SH-SY5Y (cell line): ENCODE measurements at regions not wholly inside any gene's neighbourhood (a gene's known extent, or its start where the extent isn't known, plus 50 kb on each side); places are given as distances from the start of the nearest gene placed in this dataset.

ENCODE experiments used
- GATA2 ChIP-seq: IDR thresholded peaks from 2 replicates; pipeline ENCODE4 v1.6.1; 2011; ENCODE audit warnings: mild to moderate bottlenecking, low read depth, low read length
- GATA3 ChIP-seq: IDR thresholded peaks from 2 replicates; pipeline ENCODE4 v1.6.1; 2011; ENCODE audit warnings: low read depth, mild to moderate bottlenecking, low read length, moderate library complexity

DNA sequence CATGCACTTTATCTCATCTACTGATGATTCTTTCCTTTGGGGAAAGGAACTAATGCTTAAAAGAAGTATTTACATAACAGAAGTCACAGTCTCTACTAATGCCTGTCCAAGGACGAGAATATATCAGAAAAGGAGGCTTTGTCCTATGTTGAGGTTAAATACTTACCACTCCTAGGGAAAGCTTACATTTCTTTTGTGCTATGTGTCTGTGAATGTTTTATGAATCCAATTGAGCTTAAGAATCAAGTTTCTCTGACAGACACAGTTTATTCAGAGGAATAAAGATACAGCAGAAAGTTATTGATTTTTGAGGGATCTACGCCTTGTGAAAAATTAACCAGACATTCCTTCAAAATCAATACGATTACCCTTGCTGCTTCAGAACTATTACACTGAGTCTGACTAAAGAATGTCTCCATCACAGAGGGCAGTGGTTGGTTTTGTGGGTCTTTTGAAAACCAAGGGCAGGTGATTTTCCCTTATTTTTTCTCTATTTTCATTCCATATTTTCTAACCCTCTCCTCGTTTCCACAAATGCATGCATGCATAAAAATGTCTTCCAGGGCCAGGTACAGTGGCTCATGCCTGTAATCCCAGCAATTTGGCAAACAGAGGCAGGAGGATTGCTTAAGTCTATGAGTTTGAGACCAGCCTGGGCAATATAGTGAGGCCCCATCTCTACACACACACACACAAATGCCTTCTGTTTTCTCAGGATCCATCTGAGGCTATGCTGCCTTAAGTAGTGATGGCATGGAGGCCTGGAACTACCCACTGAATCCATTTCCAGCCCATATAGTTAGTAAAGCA lies 1095.1 kb downstream of the GALC start:
- TF ChIP-seq GATA3 (no peak), GATA2 (no peak)

DNA sequence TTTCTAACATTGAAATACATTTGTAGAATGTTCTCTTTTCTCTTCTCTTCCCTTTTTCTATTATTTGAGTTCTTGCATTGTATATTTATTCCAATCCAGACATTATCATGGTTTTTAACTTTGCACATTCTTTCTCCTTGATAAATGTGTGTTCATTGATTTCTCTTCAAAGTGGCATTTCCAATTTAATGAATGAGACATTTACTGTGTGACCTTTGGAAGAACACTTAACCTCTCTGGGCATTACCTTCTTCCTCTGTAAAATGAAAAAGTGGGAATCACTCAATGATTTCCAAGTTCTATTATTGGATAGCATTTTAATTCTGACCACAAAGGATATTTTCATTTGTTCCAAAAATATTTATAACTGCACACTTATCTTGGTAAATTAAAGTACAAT lies 1095.8 kb downstream of the GALC start:
- no peak for TF ChIP-seq GATA3
- no peak for TF ChIP-seq GATA2

DNA sequence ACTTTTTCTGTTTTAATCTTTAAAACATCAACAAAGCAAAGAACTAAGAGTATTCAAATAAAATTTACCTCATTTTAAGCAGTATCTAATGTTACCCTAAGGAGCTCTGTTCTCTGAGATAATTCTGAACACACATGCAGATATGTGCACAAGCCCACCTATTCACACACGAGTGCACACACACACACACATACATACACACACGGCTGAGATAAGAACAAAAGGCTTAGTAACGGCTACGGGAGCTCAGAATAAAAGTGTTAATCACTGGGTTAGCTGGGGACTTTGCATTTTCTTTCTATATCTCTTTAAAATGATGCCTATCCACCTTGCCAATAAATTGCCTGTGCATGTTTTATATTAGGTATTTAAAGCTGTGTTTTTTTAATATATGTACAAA lies 1096.3 kb downstream of the GALC start:
- TF ChIP-seq GATA2 = no peak
- no peak for TF ChIP-seq GATA3

DNA sequence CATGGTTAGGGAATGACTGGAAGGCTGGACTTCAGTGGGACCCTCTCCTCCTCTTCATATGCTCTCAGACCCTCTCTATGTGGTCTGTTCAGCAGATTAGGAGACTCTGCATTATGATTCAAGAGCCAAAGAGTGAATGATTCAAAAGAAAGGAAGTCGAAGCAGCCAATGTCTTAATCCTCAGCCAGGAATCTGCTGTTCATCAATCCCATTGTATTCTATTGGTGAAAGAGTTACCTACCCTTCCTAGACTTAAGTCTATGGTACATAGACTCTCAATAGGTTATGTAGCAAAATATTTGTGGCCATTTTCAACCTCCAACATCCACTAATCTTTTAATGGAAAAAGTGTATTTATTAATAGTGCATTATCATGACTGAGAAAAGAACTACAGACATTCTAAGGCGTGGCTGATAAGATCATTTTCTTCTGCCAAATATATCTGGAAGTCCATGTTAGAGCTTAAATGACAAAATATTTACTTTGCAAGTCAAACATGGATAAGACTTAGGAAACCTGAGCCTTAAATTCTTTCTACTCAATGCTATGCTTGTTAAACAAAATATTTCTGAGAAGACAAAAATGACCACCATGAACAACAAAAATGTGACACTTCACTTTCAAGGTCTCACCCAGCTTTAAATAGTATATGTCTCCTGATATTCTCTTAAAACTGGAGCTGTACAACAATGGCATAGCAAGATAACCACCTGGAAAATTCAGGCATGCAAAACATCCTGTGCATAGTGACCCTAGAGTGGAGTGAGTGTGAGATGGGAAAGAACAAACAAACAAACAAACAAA lies 1100.6 kb downstream of the GALC start:
- TF ChIP-seq GATA2 (no peak), GATA3 (no peak)

DNA sequence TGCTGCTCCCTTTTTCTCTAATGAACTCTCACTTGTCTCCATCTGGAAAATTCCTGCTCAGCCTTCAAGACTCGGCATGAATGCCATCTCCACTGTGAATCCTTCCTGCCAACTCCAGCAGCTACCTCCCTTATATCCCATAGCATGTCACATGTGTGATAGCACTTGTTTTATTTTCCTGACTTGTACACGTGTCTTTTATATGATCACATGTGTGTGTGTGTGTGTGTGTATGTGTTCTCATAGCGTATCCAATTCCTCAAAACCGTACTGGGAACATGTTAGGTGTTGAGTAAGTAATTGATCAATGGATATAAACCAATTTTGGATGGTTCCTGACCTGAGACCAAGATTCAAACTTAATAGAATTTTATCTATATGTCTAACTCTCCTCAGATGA lies 1107.7 kb downstream of the GALC start:
- TF ChIP-seq GATA3 (no peak), GATA2 (no peak)

DNA sequence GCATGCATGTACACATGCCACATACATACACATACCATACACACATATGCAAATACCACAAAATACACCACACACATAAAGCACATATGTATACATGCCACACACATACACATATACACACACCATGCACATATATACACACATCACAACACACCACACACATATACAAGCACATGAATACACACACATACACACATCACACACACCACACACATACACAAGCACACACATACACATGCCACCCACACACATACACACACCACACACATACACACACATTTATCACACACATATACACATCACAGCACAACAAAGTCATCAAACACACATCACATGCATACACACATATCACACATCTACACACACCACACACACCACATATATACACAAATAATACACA lies 1108.5 kb downstream of the GALC start:
- TF ChIP-seq GATA2 (no peak), GATA3 (no peak)

DNA sequence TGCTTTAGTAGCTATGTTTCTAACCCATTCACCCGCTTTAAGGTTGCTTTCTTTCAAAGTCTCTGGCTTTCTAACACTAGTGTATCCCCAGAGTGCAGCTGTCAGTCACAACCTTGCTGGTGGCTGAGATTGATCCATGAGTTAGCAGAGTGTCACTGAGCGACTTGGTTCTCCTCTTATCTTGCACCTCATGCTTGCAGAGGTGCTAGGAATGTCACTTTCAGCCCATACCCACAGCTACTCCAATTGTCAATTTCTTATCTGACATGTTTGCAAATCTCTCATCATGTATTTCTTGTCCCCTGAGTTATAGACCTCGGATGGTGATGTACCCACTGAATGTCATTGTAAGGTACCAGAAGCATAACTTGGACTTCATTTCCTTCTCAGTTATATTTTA lies 1110.2 kb downstream of the GALC start:
- TF ChIP-seq GATA3 (no peak), GATA2 (no peak)

DNA sequence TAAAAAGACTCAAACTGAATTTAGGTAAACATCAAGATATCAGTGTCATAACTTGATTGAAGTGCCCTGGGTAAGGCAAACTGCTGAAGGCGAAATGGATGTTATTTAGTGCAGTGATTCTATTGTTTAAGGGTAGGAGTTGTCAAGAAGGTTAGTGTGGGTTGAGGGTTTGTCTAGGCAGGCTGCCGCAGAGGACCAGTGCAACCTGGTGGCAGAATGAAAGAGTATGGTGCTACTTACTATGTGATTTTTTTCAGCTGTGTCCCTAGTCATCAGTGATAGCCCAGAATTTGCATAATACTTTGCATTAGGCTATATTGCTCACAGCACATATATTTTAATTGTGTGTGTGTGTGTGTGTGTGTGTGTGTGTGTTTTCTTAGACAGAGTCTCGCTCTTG lies 1127.0 kb downstream of the GALC start:
- TF ChIP-seq GATA3 (no peak), GATA2 (no peak)

DNA sequence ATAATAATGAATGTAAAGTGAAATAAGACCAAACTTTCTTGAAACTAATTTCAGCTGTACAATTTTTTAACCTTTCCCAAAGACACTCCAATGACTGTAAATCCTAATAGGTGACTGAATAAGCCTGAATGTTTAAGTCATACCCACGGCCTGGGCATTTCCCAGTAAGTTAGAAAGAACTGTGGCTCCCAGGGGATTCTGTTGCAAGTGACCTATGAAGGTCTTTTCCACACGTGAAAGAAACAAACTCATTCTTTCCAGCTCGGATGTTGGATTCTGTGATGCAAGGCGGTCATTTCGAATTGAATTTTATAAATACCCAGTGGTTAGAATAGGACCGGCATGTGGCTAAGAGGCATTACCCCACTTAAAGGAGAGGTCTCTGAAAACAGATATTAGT lies 1134.4 kb downstream of the GALC start:
- TF ChIP-seq GATA3 (no peak), GATA2 (no peak)

DNA sequence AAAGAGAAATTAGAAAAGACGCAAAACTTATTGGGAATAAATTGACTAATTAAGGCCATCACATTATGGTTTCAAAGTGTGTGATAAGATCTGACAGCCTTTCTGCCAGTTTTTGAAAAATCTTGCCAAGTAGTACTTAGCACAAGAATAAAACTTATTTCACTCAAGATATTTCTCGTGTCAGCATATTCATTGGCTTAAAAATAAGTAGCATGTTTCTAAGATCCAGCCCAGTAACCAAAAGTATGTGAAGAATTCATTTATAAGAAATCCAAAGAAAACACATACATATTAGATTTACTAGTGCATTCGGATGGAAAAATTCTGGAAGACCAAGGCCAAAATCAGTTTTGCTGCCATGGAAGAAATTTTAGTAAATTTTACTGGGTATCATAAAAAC lies 1135.0 kb downstream of the GALC start:
- TF ChIP-seq GATA2 (no peak), GATA3 (no peak)

DNA sequence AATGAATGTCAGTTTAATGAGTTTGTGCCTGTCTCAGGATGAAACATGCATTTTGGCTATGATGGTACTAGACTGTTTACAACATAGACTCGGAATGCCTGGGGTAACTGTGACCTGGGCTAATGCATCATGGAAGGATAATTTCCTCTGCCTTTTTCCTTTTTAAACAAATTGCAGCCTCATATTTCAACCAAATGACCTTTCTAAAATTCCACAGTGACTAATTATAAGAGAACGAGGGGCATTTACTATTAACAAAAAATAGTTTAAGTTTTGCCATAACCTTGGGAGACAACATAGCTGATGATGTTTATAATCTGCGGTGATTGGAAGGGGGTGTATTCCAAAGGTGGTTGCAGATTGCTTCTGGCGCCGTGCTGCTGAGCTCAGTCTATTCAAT lies 1140.5 kb downstream of the GALC start:
- TF ChIP-seq GATA3 (no peak), GATA2 (no peak)

DNA sequence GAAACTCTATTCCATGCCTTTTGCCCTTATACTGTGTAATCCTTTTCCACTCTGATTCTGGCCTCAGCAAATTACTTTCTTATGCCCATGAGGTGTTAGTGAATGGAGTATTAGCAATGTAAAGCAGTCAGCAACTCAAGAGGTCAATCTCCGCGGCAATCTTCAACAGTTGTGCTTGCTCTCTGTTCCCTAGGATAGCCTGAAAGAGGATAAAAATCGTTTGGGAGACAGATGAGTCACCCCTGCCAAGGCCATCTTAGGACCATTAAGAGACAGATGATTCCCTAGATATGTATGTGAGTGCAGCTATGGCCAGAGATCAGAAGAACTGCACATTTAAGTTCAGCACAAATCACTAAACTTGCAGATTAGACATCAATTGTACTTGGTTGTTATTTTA lies 1145.8 kb downstream of the GALC start:
- no peak for TF ChIP-seq GATA2
- TF ChIP-seq GATA3 = no peak

DNA sequence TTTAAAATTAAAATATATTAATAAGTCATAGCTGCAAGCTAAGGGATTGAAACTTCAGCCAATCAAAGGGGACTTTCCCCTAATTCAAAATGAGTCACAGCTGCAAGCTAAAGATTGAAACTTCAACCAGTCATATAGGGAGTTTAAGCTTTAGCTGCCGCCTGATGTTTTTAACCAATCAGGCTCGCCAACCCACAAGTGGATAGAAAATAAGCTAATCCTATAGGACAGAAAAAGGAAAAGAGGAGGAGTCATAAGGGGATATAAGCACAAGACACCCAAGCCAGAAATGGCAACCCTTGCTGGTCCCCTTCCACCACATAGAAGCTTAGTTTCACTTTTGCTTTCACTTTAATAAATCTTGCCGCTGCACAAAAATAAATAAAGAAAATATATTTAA lies 1154.6 kb downstream of the GALC start:
- TF ChIP-seq GATA3 (no peak), GATA2 (no peak)

DNA sequence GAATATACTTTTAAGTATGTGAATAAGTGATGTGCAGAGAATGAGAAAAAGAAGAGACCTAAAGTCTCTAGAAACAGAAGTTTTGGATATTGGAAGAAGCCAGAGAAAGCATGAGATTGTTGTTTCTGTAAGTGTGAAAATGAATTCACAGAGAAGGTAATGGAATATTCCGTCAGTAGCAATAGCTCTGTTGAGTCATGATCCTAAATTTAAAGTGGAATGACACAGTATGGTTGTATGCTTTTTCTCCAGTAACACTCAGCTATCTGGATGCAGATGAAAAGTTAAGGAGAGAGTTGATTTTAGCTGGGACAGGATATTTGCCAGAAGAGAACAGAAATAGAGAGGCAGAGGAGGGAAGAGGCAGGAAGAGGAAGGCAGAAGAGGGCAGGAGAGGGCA lies 1166.3 kb downstream of the GALC start:
- TF ChIP-seq GATA2 (no peak), GATA3 (no peak)

DNA sequence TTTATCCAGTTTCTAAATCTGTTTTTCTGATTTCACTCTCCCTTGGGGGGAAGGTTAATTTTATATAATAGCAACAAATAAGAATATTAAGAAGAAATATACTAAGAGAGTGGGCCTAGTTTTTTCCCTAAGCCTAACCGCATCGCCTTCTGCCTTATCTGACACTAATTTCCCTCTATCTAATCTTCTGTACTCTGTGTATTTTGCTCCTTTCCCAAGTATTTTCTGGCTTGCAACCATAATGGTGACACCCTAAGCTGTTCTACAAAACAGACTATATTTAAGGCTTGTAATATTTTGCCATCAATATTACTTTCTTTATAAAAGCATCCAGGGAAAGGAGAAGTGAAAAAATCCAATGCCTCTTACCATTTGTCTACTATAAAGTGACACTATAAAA lies 1168.8 kb downstream of the GALC start:
- TF ChIP-seq GATA2 = no peak
- no peak for TF ChIP-seq GATA3

DNA sequence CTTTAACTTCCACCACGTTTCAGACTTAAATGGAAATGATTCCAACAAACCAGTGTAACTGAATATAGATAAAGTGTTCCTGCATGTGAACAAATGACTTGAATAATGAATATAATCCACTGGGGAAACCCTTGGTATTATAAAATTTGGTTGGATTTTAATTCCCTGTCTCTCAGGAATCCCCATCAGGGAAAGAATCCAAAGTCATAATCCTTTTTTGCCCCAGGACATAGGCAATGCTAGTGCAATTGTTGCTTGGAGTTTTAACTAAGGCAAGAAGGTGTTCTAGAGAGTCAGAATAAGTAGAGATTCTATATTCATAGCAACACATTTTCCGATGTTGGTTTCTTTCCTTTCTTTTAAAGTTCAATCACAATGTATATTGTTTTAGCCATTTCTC lies 1169.4 kb downstream of the GALC start:
- TF ChIP-seq GATA3 (no peak), GATA2 (no peak)
